ENCODE measurements at regions not wholly inside any gene's neighbourhood (a gene's known extent, or its start where the extent isn't known, plus 50 kb on each side); places are given as distances from the start of the nearest gene placed in this dataset.

DNA sequence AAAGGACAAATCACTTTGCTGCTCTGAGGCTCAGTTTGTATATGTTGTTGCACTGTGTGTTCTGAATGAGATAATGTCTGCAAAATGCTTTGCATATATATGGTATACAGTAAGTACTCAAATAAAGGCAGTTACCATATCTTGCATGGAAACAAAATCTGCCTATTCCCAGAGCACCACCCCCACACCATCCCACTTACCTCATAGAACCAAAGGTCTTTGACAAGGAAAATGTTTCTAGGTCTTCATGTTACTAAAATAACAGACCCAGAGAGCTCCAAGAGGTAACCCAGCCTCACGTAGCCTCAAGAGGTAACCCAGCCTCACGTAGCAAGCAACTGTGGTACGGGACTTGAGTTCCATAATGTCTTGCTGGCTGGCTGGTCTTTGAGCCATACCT lies 71.6 kb upstream of the CMKLR1 start:
- TF ChIP-seq, protein P1, sequence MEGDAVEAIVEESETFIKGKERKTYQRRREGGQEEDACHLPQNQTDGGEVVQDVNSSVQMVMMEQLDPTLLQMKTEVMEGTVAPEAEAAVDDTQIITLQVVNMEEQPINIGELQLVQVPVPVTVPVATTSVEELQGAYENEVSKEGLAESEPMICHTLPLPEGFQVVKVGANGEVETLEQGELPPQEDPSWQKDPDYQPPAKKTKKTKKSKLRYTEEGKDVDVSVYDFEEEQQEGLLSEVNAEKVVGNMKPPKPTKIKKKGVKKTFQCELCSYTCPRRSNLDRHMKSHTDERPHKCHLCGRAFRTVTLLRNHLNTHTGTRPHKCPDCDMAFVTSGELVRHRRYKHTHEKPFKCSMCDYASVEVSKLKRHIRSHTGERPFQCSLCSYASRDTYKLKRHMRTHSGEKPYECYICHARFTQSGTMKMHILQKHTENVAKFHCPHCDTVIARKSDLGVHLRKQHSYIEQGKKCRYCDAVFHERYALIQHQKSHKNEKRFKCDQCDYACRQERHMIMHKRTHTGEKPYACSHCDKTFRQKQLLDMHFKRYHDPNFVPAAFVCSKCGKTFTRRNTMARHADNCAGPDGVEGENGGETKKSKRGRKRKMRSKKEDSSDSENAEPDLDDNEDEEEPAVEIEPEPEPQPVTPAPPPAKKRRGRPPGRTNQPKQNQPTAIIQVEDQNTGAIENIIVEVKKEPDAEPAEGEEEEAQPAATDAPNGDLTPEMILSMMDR (IDR thresholded peaks at IDR 0.05), result no peak
- Histone ChIP-seq H3K27ac (no peak overlapping the region), H3K4me1 (no peaks in the 10 kb centered on the region), H3K4me3 (no peak overlapping the region), H3K27me3 (no peaks in the 10 kb centered on the region), H3K9me3 (peaks cover 3% of the 10 kb centered on the region in 2 donors), H3K36me3 (no peaks in the 10 kb centered on the region)
- intact Hi-C loops (cut with DNase I), result no loop called here
- DNase-seq (ENCODE audit: low spot score in 2 of 2), result no peak

DNA sequence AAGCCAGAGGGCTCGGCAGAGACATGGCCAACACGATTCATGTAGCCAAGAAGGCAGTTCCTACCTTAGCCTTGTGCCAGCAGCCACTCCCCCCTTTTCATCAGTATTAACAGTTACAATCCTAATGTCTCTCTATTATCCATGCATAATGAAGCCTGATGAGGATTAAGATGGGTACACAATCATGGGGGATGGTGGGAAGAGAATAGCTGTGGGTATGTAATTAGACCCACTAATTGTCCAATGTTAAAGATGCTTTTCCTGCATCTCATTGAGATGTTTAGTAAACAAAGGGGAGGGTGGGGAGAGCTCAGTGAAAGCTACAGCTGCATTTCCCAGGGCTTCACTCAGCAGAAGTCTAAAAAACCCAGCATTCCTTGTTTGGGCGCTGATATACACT lies 70.4 kb upstream of the CMKLR1 start:
- intact Hi-C loops (cut with DNase I), result no loop called here
- Histone ChIP-seq H3K27me3 (no peaks in the 10 kb centered on the region), H3K4me3 (no peak overlapping the region), H3K4me1 (no peaks in the 10 kb centered on the region), H3K27ac (no peak overlapping the region), H3K9me3 (peaks cover 3 to 8% of the 10 kb centered on the region in 2 donors), H3K36me3 (no peaks in the 10 kb centered on the region)
- no peak for DNase-seq (ENCODE audit: low spot score in 2 of 2)
- TF ChIP-seq, protein P1 (IDR thresholded peaks at IDR 0.05), result no peak

DNA sequence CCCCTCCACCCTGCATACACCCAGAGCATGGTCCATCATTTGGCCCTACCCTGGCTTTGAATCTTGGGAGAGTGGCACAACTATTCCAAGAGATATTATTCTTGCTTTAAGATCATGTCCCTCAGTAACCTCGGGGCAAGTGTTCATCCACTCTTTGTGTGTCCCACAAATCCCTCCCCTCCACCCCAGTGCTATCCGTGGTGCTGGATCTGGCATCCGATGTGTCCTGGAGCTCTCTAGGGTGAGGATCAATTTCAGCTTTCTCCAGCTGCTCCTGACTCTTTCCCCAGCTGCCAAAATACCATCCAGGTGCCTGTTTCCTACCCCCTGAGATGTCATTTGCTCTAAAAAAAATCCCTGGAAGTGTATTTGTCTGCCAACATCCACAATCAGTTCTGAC lies 64.8 kb upstream of the CMKLR1 start:
- Histone ChIP-seq H3K9me3 (peaks cover 3 to 8% of the 10 kb centered on the region in 2 donors), H3K4me1 (peaks cover 0 to 3% of the 10 kb centered on the region in 2 donors), H3K4me3 (no peak overlapping the region), H3K36me3 (no peaks in the 10 kb centered on the region), H3K27ac (no peak overlapping the region), H3K27me3 (no peaks in the 10 kb centered on the region)
- TF ChIP-seq, protein P1 (IDR thresholded peaks at IDR 0.05), result no peak
- no peak for DNase-seq (ENCODE audit: low spot score in 2 of 2)
- intact Hi-C loops (cut with DNase I), result no loop called here

DNA sequence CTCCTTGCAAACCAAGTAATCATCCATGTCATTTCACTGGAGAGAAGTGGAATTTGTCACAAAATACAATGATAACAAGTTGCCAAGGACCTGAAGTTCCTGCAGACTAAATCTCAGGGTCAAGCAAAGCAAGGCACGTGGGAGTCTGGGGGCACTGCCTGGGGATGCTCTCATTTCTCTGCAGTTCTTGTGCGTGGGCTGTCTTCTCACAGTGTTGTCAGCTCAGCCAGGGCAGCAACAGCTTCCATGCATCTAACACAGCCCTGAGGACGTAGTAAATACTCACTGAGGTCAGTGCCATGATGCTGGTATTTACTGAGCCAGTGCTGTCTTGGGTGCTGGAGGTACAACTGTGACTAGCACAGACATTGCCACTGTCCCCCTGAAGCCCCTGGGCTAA lies 62.9 kb upstream of the CMKLR1 start:
- H3K4me3 ChIP-seq, result no peak overlapping the region
- H3K9me3 ChIP-seq, result peaks cover 3 to 8% of the 10 kb centered on the region in 2 donors
- intact Hi-C loops (cut with DNase I), result no loop called here
- TF ChIP-seq, protein P1 (IDR thresholded peaks at IDR 0.05), result no peak
- H3K27ac ChIP-seq, result no peak overlapping the region
- no peaks in the 10 kb centered on the region for H3K36me3 ChIP-seq
- H3K27me3 ChIP-seq, result no peaks in the 10 kb centered on the region
- peaks cover 0 to 3% of the 10 kb centered on the region in 2 donors for H3K4me1 ChIP-seq
- no peak for DNase-seq (ENCODE audit: low spot score in 2 of 2)

DNA sequence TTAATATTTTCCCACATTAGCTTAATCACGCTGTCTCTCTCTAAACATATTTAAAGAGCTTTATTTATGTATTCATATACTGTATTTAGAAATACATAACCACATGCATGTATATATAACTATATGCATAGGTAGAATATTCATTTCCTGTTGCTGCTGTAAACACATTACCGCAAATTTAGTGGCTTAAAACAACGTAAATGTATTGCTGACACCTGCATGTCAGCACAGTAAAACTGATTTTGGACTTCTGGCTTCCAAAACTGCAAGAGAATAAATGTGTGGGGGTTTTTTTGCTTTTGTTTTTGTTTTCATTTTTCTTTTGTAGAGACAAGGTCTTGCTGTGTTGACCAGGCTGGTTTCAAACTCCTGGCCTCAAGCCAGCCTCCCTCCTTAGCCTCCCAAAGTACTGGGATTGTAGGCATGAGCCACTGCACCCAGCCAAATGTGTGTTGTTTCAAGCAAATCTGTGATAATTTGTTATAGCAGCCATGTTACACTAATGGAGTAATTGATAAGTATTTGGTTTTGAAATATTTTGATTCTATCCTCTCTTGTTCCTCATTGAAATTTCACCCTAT lies 61.9 kb upstream of the CMKLR1 start:
- Histone ChIP-seq H3K36me3 (no peaks in the 10 kb centered on the region), H3K27ac (no peak overlapping the region), H3K4me1 (peaks cover 0 to 3% of the 10 kb centered on the region in 2 donors), H3K9me3 (peaks cover 0 to 7% of the 10 kb centered on the region in 2 donors), H3K4me3 (no peak overlapping the region), H3K27me3 (no peaks in the 10 kb centered on the region)
- intact Hi-C loops (cut with DNase I), result no loop called here
- DNase-seq (ENCODE audit: low spot score in 2 of 2), result no peak
- TF ChIP-seq, protein P1 (IDR thresholded peaks at IDR 0.05), result no peak

DNA sequence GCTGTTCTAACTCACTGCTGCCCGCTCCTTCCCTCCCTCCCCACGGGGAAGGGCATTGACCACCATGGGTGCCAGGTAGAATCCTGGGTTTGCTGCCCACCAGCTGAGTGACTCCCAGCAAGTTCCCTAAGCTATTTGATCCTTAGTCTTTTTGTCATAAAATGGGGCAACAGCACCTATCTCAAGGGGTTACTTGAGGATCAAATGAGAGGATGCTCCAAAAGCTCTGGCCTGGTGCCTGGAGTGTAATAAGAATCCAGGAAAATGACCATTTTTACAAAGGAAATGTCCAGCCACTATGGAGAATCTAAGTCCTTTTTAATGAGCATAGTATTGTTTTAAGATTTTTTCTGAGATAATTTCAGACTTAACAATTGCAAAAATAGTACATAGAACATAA lies 61.4 kb upstream of the CMKLR1 start:
- H3K27ac ChIP-seq, result no peak overlapping the region
- peaks cover 0 to 3% of the 10 kb centered on the region in 2 donors for H3K4me1 ChIP-seq
- H3K27me3 ChIP-seq, result no peaks in the 10 kb centered on the region
- intact Hi-C loops (cut with DNase I), result no loop called here
- no peak for DNase-seq (ENCODE audit: low spot score in 2 of 2)
- no peak overlapping the region for H3K4me3 ChIP-seq
- peaks cover 0 to 2% of the 10 kb centered on the region in 2 donors for H3K9me3 ChIP-seq
- H3K36me3 ChIP-seq, result no peaks in the 10 kb centered on the region
- TF ChIP-seq, protein P1 (IDR thresholded peaks at IDR 0.05), result no peak
